ENCODE measurements at regions not wholly inside any gene's neighbourhood (a gene's known extent, or its start where the extent isn't known, plus 50 kb on each side); places are given as distances from the start of the nearest gene placed in this dataset.

- DNase-seq, result no peak
Measured at GRCh38 chr13:22018076-22018835, 347.4 kb downstream of the FGF9 start.

GRCh38 chr13:22018836-22019210 lies 347.9 kb downstream of the FGF9 start:
- no peak for DNase-seq

GRCh38 chr13:22024381-22024994 lies 353.6 kb downstream of the FGF9 start:
- DNase-seq, result no peak

- DNase-seq, result no peak
Measured at GRCh38 chr13:22027566-22027965, 356.7 kb downstream of the FGF9 start.

GRCh38 chr13:22028831-22029230 lies 358.0 kb downstream of the FGF9 start:
- no peak for DNase-seq

- no peak for DNase-seq
Measured at GRCh38 chr13:22030321-22030720, 359.4 kb downstream of the FGF9 start.

GRCh38 chr13:22031702-22032286 lies 360.9 kb downstream of the FGF9 start:
- no peak for DNase-seq

- no peak for DNase-seq
Measured at GRCh38 chr13:22032905-22033304, 362.0 kb downstream of the FGF9 start.

GRCh38 chr13:22039961-22040360 lies 369.1 kb downstream of the FGF9 start:
- DNase-seq, result no peak

GRCh38 chr13:22040810-22041364 lies 370.0 kb downstream of the FGF9 start:
- no peak for DNase-seq

- DNase-seq, result no peak
Measured at GRCh38 chr13:22041741-22042140, 370.9 kb downstream of the FGF9 start.

GRCh38 chr13:22047082-22047784 lies 376.4 kb downstream of the FGF9 start:
- DNase-seq, result no peak

GRCh38 chr13:22047785-22048104 lies 376.9 kb downstream of the FGF9 start:
- no peak for DNase-seq

GRCh38 chr13:22049384-22049783 lies 378.5 kb downstream of the FGF9 start:
- no peak for DNase-seq

GRCh38 chr13:22050951-22051563 lies 380.2 kb downstream of the FGF9 start:
- no peak for DNase-seq

- no peak for DNase-seq
Measured at GRCh38 chr13:22053053-22053452, 382.2 kb downstream of the FGF9 start.

- DNase-seq, result no peak
Measured at GRCh38 chr13:22055259-22055658, 384.4 kb downstream of the FGF9 start.

GRCh38 chr13:22060187-22060586 lies 389.3 kb downstream of the FGF9 start:
- DNase-seq, result no peak

GRCh38 chr13:22061371-22061805 lies 390.5 kb downstream of the FGF9 start:
- DNase-seq, result peak; percentile 69 to 79

- peak in 1 of 2 donors; percentile 15 for DNase-seq
Measured at GRCh38 chr13:22061806-22062391, 391.0 kb downstream of the FGF9 start.

- DNase-seq, result no peak
Measured at GRCh38 chr13:22062478-22063205, 391.8 kb downstream of the FGF9 start.

All from activated CD4-positive, alpha-beta T cell treated with anti-CD3 and anti-CD28 coated beads for 4 hours (primary cell).